HG03159 (cell line): ENCODE measurements at regions not wholly inside any gene's neighbourhood (a gene's known extent, or its start where the extent isn't known, plus 50 kb on each side); places are given as distances from the start of the nearest gene placed in this dataset.
"Not testable (repeated sequence)": the region's sequence is repeated elsewhere in the genome, so short reads cannot be mapped to it uniquely, and the experiment has no call there.

Experiments
- ATAC-seq: cut with Tn5 transposase; IDR thresholded peaks from one replicate; pipeline ENCODE4 v1.9.1; 2021; ENCODE audit warnings: mild to moderate bottlenecking, moderate library complexity; ENCODE audit not compliant: unreplicated experiment

GRCh38 chr9:99472240-99472915 lies 250.3 kb downstream of the SEC61B start:
- ATAC-seq: no peak

- no peak for ATAC-seq
Observed at GRCh38 chr9:99472916-99473245, 250.8 kb downstream of the SEC61B start.

- no peak for ATAC-seq
Observed at GRCh38 chr9:99474186-99474585, 252.1 kb downstream of the SEC61B start.

GRCh38 chr9:99475401-99476065 lies 253.5 kb downstream of the SEC61B start:
- ATAC-seq: no peak

- ATAC-seq: no peak
Observed at GRCh38 chr9:99478469-99479027, 256.5 kb downstream of the SEC61B start.

- no peak for ATAC-seq
Observed at GRCh38 chr9:99479929-99480328, 257.8 kb downstream of the SEC61B start.

GRCh38 chr9:99485459-99485858 lies 263.4 kb downstream of the SEC61B start:
- no peak for ATAC-seq

- no peak for ATAC-seq
Observed at GRCh38 chr9:99486684-99487083, 264.6 kb downstream of the SEC61B start.

- no peak for ATAC-seq
Observed at GRCh38 chr9:99488131-99489059, 266.3 kb downstream of the SEC61B start.

GRCh38 chr9:99489060-99489413 lies 267.0 kb downstream of the SEC61B start:
- no peak for ATAC-seq

- no peak for ATAC-seq
Observed at GRCh38 chr9:99490729-99491128, 268.6 kb downstream of the SEC61B start.

GRCh38 chr9:99491408-99492158 lies 269.5 kb downstream of the SEC61B start:
- peak; percentile 62 for ATAC-seq

- no peak for ATAC-seq
Observed at GRCh38 chr9:99497641-99498040, 275.6 kb downstream of the SEC61B start.

- not testable (repeated sequence) for ATAC-seq
Observed at GRCh38 chr9:99498979-99499378, 276.9 kb downstream of the SEC61B start.

- ATAC-seq: no peak
Observed at GRCh38 chr9:99505936-99506335, 283.9 kb downstream of the SEC61B start.

- ATAC-seq: no peak
Observed at GRCh38 chr9:99506747-99507348, 284.8 kb downstream of the SEC61B start.

- no peak for ATAC-seq
Observed at GRCh38 chr9:99509065-99509745, 287.1 kb downstream of the SEC61B start.

- no peak for ATAC-seq
Observed at GRCh38 chr9:99509900-99510535, 287.9 kb downstream of the SEC61B start.

- ATAC-seq: no peak
Observed at GRCh38 chr9:99511723-99512122, 289.6 kb downstream of the SEC61B start.
